M059J (cell line): ENCODE measurements at regions not wholly inside any gene's neighbourhood (a gene's known extent, or its start where the extent isn't known, plus 50 kb on each side); places are given as distances from the start of the nearest gene placed in this dataset.

Source experiments
- DNase-seq: peaks from one replicate; pipeline ENCODE4 v3.0.0-alpha.2; 2012; ENCODE audit warnings: low read depth

GRCh38 chr1:170457325-170458050 is 74.5 kb upstream of the GORAB start:
- peak; percentile 12 for DNase-seq

GRCh38 chr1:170460001-170460400 is 72.0 kb upstream of the GORAB start:
- DNase-seq: no peak

- no peak for DNase-seq
Measured at GRCh38 chr1:170460414-170461155, 71.4 kb upstream of the GORAB start.

- peak; percentile 88 for DNase-seq
Measured at GRCh38 chr1:170461291-170461747, 70.6 kb upstream of the GORAB start.

GRCh38 chr1:170461762-170462384 is 70.1 kb upstream of the GORAB start:
- peak; percentile 96 for DNase-seq

- no peak for DNase-seq
Measured at GRCh38 chr1:170470121-170470520, 61.8 kb upstream of the GORAB start.

GRCh38 chr1:170471398-170472053 is 60.4 kb upstream of the GORAB start:
- DNase-seq: peak; percentile 46

GRCh38 chr1:170481000-170481399 is 51.0 kb upstream of the GORAB start:
- no peak for DNase-seq
